Chondrocyte (in vitro differentiated cells): ENCODE measurements at regions not wholly inside any gene's neighbourhood (a gene's known extent, or its start where the extent isn't known, plus 50 kb on each side); places are given as distances from the start of the nearest gene placed in this dataset.

Experiments used
- DNase-seq: peaks from one replicate; pipeline ENCODE4 v3.0.0; 2021; ENCODE audit warnings: mixed read lengths, low spot score
- H3K27ac Mint-ChIP-seq: one replicate; pipeline ENCODE4 v1.8.0; 2021; ENCODE audit warnings: mild to moderate bottlenecking, moderate library complexity, mixed read lengths; ENCODE audit not compliant: unreplicated experiment
- H3K27me3 Mint-ChIP-seq: 2 replicates; pipeline ENCODE4 v1.8.0; 2021; ENCODE audit warnings: low read depth, mixed read lengths
- H3K36me3 Mint-ChIP-seq: 2 replicates; pipeline ENCODE4 v1.8.0; 2021; ENCODE audit warnings: low read depth, mixed read lengths
- H3K4me1 Mint-ChIP-seq: 2 replicates; pipeline ENCODE4 v1.8.0; 2021; ENCODE audit warnings: low read depth, mild to moderate bottlenecking, mixed read lengths
- H3K4me3 Mint-ChIP-seq: one replicate; pipeline ENCODE4 v1.8.0; 2021; ENCODE audit warnings: mild to moderate bottlenecking, moderate library complexity, mixed read lengths; ENCODE audit not compliant: unreplicated experiment
- H3K9me3 Mint-ChIP-seq: 2 replicates; pipeline ENCODE4 v1.8.0; 2021; ENCODE audit warnings: low read depth, mixed read lengths
- TF ChIP-seq, protein P1 (sequence below): fragments of 200-600 bp; sonication (generic); IDR thresholded peaks from 2 replicates; pipeline ENCODE4 v1.5.0; 2021; ENCODE audit warnings: antibody characterized with exemption, mild to moderate bottlenecking, moderate library complexity

- TF ChIP-seq, protein P1, sequence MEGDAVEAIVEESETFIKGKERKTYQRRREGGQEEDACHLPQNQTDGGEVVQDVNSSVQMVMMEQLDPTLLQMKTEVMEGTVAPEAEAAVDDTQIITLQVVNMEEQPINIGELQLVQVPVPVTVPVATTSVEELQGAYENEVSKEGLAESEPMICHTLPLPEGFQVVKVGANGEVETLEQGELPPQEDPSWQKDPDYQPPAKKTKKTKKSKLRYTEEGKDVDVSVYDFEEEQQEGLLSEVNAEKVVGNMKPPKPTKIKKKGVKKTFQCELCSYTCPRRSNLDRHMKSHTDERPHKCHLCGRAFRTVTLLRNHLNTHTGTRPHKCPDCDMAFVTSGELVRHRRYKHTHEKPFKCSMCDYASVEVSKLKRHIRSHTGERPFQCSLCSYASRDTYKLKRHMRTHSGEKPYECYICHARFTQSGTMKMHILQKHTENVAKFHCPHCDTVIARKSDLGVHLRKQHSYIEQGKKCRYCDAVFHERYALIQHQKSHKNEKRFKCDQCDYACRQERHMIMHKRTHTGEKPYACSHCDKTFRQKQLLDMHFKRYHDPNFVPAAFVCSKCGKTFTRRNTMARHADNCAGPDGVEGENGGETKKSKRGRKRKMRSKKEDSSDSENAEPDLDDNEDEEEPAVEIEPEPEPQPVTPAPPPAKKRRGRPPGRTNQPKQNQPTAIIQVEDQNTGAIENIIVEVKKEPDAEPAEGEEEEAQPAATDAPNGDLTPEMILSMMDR, result no peak
- no peaks in the 10 kb centered on the region for H3K36me3 Mint-ChIP-seq
- peaks cover 5% of the 10 kb centered on the region for H3K27me3 Mint-ChIP-seq
- H3K9me3 Mint-ChIP-seq, result peaks cover 4% of the 10 kb centered on the region
- no peak overlapping the region for H3K27ac Mint-ChIP-seq
- no peak overlapping the region for H3K4me3 Mint-ChIP-seq
- H3K4me1 Mint-ChIP-seq, result peaks cover 6% of the 10 kb centered on the region
- DNase-seq, result no peak
Observed at GRCh38 chr11:110966131-110966530, 253.9 kb upstream of the ARHGAP20 start.

DNA sequence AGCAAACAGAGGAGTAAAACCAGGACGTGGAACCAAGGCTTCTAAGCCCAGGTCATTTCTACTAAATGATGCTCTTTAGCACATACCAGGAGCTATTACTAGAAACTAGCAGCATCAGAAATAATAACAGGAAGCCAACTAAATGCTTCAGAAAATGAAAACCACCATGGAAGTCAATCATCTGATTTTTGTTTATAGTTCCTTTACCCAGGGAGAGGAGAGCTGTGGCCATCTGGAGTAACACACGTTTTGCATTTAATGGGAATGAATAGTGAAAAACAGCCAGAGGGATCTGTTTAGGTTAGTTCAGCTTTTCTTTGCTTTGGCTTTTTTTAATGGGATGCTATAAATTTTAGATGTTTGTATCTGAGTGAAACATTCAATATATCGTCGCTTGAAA, 250.7 kb upstream of the ARHGAP20 start:
- peaks cover 2% of the 10 kb centered on the region for H3K36me3 Mint-ChIP-seq
- H3K4me1 Mint-ChIP-seq, result peaks cover 6% of the 10 kb centered on the region
- no peak overlapping the region for H3K27ac Mint-ChIP-seq
- no peaks in the 10 kb centered on the region for H3K9me3 Mint-ChIP-seq
- peaks cover 8% of the 10 kb centered on the region for H3K27me3 Mint-ChIP-seq
- TF ChIP-seq, protein P1, result no peak
- no peak overlapping the region for H3K4me3 Mint-ChIP-seq
- no peak for DNase-seq

- H3K36me3 Mint-ChIP-seq, result peaks cover 2% of the 10 kb centered on the region
- no peaks in the 10 kb centered on the region for H3K9me3 Mint-ChIP-seq
- H3K4me1 Mint-ChIP-seq, result peaks cover 9% of the 10 kb centered on the region
- TF ChIP-seq, protein P1, result no peak
- no peak for DNase-seq
- no peak overlapping the region for H3K4me3 Mint-ChIP-seq
- peaks cover 9% of the 10 kb centered on the region for H3K27me3 Mint-ChIP-seq
- H3K27ac Mint-ChIP-seq, result no peak overlapping the region
Observed at GRCh38 chr11:110960167-110960566, 247.9 kb upstream of the ARHGAP20 start.

DNA sequence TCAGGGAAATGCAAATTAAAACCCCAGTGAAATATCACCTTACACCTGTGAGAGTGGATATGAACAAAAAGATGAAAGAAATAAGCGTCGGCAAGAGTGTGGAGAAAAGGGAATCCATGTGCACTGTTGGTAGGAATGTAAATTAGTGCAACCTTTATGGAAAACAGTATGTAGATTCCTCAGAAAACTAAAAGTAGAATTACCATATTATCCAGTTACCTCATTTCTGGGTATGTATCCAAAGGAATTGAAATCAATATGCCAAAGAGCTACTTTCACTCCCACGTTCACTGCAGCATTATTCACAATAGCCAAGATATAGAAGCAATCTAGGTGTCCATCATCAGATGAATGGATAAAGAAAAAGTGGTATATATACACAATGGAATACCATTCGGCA, 246.0 kb upstream of the ARHGAP20 start:
- TF ChIP-seq, protein P1, result no peak
- no peak for DNase-seq
- no peak overlapping the region for H3K27ac Mint-ChIP-seq
- H3K4me1 Mint-ChIP-seq, result peaks cover 15% of the 10 kb centered on the region
- no peak overlapping the region for H3K4me3 Mint-ChIP-seq
- peaks cover 2% of the 10 kb centered on the region for H3K36me3 Mint-ChIP-seq
- no peaks in the 10 kb centered on the region for H3K9me3 Mint-ChIP-seq
- H3K27me3 Mint-ChIP-seq, result peaks cover 9% of the 10 kb centered on the region

GRCh38 chr11:110955776-110956175, 243.5 kb upstream of the ARHGAP20 start:
- H3K4me3 Mint-ChIP-seq, result no peak overlapping the region
- peaks cover 8% of the 10 kb centered on the region for H3K4me1 Mint-ChIP-seq
- H3K27ac Mint-ChIP-seq, result no peak overlapping the region
- H3K36me3 Mint-ChIP-seq, result peaks cover 2% of the 10 kb centered on the region
- H3K9me3 Mint-ChIP-seq, result no peaks in the 10 kb centered on the region
- peaks cover 7% of the 10 kb centered on the region for H3K27me3 Mint-ChIP-seq
- TF ChIP-seq, protein P1, result no peak
- no peak for DNase-seq
